HCT116 (cell line): ENCODE measurements at regions not wholly inside any gene's neighbourhood (a gene's known extent, or its start where the extent isn't known, plus 50 kb on each side); places are given as distances from the start of the nearest gene placed in this dataset.

Source experiments
- CEBPB ChIP-seq: IDR thresholded peaks from 2 replicates; pipeline ENCODE4 v1.6.1; 2012; ENCODE audit warnings: low read depth
- RAD21 ChIP-seq: IDR thresholded peaks from 2 replicates; pipeline ENCODE4 v1.6.1; 2012; ENCODE audit warnings: low read depth, mild to moderate bottlenecking
- SP1 ChIP-seq: IDR thresholded peaks from 2 replicates; pipeline ENCODE4 v1.6.1; 2012; ENCODE audit warnings: low read depth
- YY1 ChIP-seq: IDR thresholded peaks from 2 replicates; pipeline ENCODE4 v1.6.1; 2011; ENCODE audit warnings: low read length, low read depth, moderate library complexity, mild to moderate bottlenecking; ENCODE audit not compliant: insufficient replicate concordance; ENCODE audit errors: extremely low read depth
- TF ChIP-seq, protein P1 (sequence below), 3 experiments: fragments of 200-600 bp in 1 of 3; sonication (generic) in 1 of 3; IDR thresholded peaks in 2 of 3; conservative IDR thresholded peaks in 1 of 3; 2 replicates each; pipeline ENCODE4 v1.5.1; 2012 to 2017; ENCODE audit warnings: low read depth in 2 of 3, low read length in 2 of 3, antibody characterized with exemption in 1 of 3, borderline replicate concordance in 1 of 3, control low read depth in 1 of 3, mild to moderate bottlenecking in 1 of 3, mixed read lengths in 1 of 3, mixed run types in 1 of 3, moderate library complexity in 1 of 3; ENCODE audit not compliant: insufficient read depth in 1 of 3
- TF ChIP-seq, protein P2 (sequence below): IDR thresholded peaks from 2 replicates; pipeline ENCODE4 v1.6.1; 2012

- TF ChIP-seq, protein P1, sequence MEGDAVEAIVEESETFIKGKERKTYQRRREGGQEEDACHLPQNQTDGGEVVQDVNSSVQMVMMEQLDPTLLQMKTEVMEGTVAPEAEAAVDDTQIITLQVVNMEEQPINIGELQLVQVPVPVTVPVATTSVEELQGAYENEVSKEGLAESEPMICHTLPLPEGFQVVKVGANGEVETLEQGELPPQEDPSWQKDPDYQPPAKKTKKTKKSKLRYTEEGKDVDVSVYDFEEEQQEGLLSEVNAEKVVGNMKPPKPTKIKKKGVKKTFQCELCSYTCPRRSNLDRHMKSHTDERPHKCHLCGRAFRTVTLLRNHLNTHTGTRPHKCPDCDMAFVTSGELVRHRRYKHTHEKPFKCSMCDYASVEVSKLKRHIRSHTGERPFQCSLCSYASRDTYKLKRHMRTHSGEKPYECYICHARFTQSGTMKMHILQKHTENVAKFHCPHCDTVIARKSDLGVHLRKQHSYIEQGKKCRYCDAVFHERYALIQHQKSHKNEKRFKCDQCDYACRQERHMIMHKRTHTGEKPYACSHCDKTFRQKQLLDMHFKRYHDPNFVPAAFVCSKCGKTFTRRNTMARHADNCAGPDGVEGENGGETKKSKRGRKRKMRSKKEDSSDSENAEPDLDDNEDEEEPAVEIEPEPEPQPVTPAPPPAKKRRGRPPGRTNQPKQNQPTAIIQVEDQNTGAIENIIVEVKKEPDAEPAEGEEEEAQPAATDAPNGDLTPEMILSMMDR (IDR thresholded peaks at IDR 0.05 in 2 of 3, conservative IDR thresholded peaks at IDR 0.05 in 1 of 3; ENCODE audit: borderline replicate concordance in 1 of 3, insufficient read depth in 1 of 3, low read depth in 2 of 3, low read length in 2 of 3), result no peak
- TF ChIP-seq YY1 (no peak), SP1 (no peak), RAD21 (no peak), CEBPB (no peak)
- TF ChIP-seq, protein P2, sequence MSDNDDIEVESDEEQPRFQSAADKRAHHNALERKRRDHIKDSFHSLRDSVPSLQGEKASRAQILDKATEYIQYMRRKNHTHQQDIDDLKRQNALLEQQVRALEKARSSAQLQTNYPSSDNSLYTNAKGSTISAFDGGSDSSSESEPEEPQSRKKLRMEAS, result no peak
These were observed 241.1 kb downstream of the SOX9 start for GRCh38 chr17:72361892-72362291.
